GM18520 (cell line): ENCODE measurements at regions not wholly inside any gene's neighbourhood (a gene's known extent, or its start where the extent isn't known, plus 50 kb on each side); places are given as distances from the start of the nearest gene placed in this dataset.

Source experiments
- ATAC-seq: cut with Tn5 transposase; IDR thresholded peaks from one replicate; pipeline ENCODE4 v1.9.1; 2021; ENCODE audit not compliant: unreplicated experiment

DNA sequence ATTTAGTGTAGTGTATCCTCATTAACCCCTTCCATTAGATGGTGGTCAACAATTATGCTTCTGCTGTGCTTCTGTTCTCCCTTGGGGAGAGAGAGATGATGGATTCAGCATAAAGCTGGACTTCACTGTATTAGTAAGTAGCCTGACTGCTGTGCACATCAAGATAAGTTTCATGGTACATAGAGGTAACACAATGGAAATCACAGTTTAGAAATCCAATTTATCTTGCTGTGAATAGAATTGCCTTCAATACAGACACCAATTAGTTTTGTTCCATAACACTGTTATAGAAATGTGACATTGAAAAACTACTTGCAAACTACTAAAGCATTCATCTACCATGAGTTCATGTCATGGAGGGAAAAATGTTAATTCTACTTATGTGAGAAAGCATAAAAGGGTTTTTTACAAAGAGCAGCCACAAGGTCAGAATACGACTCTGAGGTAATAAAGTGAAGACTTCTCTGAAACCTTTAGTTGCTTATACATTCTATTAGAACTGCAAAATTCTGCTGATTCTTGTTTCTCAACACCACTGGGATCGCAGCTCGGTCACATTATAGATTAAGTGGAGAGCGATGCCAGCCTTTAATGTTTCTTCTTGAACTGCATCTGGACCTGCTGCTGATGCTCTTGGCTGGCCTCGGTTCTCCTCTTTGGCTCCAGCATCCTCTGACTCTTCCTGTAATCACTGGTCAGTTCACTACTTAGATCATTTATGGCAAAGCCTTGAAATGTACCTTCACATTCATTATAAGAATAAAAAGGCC lies 190.8 kb downstream of the ATP23 start:
- no peak for ATAC-seq

GRCh38 chr12:58138424-58138823 lies 197.1 kb downstream of the ATP23 start:
- no peak for ATAC-seq

- no peak for ATAC-seq
Measured at GRCh38 chr12:58139894-58140293, 198.5 kb downstream of the ATP23 start.

GRCh38 chr12:58140395-58140794 lies 199.0 kb downstream of the ATP23 start:
- no peak for ATAC-seq

DNA sequence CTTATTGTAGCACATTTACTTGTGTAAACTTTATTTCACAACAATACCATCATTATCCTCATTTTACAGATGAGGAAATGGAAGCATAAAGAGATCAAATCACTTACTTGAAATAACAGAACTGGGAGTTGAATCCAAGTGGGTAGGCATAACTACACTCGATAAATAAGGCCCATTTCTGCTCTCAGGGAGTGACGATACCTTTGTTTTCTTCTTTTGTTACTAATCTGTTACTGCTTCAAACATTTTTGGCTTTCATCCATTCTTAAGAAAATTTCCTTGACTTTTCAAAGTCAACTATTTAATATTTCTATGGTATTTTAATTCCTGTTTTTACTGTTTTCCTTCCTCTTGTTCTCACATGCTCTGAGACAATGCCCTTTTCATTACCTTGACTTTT lies 201.6 kb downstream of the ATP23 start:
- ATAC-seq, result no peak

- ATAC-seq, result no peak
Measured at GRCh38 chr12:58143498-58143995, 202.2 kb downstream of the ATP23 start.

GRCh38 chr12:58148405-58148804 lies 207.0 kb downstream of the ATP23 start:
- no peak for ATAC-seq

GRCh38 chr12:58148976-58149375 lies 207.6 kb downstream of the ATP23 start:
- no peak for ATAC-seq

GRCh38 chr12:58154359-58154758 lies 213.0 kb downstream of the ATP23 start:
- no peak for ATAC-seq

GRCh38 chr12:58156697-58157096 lies 215.3 kb downstream of the ATP23 start:
- no peak for ATAC-seq

- no peak for ATAC-seq
Measured at GRCh38 chr12:58159941-58160340, 218.6 kb downstream of the ATP23 start.

- ATAC-seq, result no peak
Measured at GRCh38 chr12:58161773-58162172, 220.4 kb downstream of the ATP23 start.

DNA sequence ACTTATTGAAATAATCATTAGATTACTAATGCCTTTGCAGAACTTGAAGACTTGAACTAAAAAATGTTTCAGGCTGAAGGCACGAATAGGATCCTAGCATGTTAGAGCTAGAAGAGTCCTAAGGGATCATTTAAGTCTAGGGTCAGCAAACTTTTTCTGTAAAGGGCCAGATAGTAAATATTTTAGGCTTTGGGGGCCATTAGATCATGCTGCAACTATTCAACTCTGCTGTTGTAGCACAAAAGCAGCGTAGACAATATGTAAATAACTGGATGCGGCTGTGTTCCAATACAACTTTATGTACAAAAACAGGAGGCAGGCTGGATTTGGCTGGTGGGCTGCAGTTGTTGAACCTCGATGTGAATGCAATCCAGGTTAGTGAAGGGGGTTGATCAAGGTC lies 221.7 kb downstream of the ATP23 start:
- ATAC-seq, result no peak

- ATAC-seq, result no peak
Measured at GRCh38 chr12:58166643-58167042, 225.3 kb downstream of the ATP23 start.

DNA sequence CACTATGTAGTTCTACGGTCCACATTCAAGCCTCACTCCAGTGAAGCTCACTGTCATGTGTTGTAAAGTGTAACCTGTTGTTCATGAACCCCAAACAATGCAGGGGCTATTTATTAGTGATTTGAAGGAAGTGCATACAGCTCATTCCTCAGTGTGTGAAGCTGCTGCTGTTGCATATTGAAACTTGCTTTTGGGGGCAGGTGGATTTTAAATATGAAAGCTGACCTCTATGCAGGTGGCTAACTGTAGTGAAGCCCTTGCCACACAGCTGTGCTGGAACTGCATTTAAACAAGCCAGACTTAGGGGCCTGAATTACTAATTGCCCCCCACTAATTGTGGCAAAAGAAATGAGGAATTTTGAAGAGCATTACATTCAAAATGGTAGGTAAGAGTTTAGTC lies 226.3 kb downstream of the ATP23 start:
- ATAC-seq, result no peak

DNA sequence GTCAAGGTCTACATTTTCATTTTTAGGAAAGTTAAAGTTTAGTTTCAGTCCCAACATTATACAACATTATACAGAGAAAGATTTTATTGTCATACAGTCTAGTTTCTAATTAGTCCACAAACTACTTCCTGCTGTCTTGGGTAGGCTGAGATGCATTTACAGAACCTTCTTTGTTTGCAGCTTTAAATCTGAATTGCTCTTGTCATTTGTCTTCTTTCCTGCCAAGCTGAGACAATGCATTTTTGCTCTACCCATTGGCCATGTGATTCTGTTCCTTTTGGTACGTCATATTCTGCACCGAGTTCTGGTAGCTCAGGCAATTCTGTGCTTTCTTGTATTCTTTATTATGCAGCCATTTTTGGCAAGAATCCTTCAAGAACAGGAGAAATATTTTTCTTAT lies 228.5 kb downstream of the ATP23 start:
- ATAC-seq, result no peak

DNA sequence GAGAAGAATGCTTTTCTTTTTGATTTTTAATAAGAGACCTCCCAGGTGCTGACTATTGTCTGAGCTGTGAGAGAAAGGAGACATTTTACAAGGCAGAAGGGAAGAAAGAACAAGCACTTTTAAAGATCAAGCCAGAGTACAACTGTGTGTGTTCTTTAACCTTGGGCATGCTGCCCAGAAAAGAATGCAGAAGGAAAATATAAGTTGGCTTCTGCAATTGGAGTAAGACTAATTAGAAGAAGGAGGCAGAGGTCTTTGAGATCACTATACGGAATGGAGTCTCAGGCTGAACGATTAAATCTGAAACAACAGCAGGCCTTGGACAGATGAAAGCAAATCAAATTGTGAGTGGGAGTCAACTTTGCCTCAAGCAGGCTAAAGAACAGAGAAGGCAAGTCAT lies 230.5 kb downstream of the ATP23 start:
- ATAC-seq, result no peak

DNA sequence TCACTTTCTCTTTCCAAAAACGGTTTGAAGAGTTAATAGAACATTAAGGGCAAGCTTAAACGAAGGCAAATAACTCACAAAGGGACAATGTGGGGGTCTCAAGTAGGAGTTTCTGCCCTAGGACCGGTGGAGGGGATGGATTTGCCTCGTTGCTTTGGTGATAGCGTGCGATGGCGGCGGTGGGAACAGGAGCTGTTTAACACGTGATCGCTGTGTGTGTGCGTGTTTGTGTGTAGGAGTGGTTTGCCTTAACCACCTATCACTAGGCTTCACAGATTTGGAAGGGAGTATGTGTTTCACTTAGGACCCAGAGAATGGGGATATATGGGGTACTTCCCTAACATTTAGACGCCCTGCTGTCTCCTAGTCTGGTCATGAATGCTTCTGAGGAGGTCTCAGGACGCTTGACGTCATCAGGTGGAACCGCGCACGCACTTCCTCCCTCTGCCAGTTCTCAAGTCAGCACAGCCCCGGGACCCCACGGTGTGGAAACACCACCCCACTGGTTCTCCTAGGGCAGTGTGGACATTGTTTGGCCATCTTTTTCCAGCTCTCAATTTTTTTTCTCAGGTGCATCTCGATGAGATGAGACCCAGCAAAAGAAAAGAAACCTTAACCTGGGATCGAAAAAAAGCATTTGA lies 231.2 kb downstream of the ATP23 start:
- no peak for ATAC-seq

DNA sequence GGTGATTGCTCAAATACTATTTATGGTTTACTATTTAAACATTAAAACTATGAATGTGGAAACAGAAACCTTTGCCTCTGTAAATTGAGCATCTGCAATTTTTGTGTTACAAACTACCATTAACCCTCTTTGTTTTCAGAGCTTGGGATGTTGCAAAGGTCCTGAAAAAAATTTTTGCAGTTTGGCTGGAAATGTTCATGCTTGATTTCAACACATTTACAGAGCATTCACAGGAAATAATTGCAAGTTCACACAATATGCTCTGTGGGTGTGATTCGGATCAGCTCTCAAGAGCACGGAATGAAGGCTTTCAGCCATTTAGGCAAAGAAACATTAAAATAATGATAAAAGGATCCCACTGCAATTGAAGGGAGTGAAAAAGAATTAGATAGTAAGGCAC lies 232.9 kb downstream of the ATP23 start:
- ATAC-seq, result no peak

DNA sequence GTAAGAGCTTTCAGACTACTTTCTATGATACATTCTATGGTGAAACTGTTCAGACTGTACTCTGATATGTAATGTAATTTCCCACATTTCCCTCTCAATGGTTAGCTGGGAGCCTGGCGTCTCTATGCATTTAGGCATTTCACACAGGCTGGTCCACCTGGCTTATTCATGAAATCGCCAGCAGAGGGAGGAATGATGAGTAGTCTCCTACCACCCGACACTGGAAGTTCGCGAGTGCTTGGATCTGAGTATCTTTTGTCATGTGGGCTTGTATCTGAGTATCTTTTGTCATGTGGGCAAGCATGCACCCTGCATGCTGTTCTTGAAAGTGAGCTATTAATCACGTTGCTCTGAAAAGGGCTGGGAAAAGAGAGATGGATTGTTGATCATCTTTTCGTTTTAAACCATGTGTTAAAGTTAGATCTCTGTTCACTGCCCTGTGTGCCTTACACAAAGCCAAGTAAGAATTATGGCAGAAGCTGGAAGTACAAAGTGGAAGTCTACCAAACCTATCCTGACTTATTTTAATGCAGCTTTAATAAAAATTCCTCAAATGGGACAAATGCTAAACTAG lies 235.0 kb downstream of the ATP23 start:
- ATAC-seq, result no peak

DNA sequence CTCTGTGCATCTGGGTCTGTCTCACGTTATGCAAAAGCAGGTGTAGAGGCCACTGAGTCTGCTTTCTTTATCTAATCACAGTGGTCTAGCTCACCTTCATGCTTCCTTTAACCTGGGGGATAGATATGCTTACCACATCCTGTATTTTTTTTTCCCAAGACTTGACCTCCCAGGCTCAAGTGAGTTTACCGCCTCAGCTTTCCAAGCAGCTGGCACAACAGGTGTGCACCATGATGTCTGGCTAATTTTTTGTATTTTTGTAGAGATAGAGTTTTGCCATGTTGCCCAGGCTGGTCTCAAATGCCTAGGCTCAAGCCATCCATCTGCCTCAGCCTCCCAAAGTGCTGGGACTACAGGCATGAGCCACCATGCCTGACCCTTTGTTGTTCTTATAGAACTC lies 236.0 kb downstream of the ATP23 start:
- no peak for ATAC-seq

- ATAC-seq, result no peak
Measured at GRCh38 chr12:58184212-58184611, 242.8 kb downstream of the ATP23 start.
